Ramos (cell line): ENCODE measurements at regions not wholly inside any gene's neighbourhood (a gene's known extent, or its start where the extent isn't known, plus 50 kb on each side); places are given as distances from the start of the nearest gene placed in this dataset.

ENCODE experiments used
- in situ Hi-C: fragments of 300-500 bp; cut with MboI; formaldehyde crosslinking; loops from one replicate; pipeline ENCODE4 v1.14.3; 2022; ENCODE audit warnings: low sequenced_read_pairs; ENCODE audit not compliant: unreplicated experiment

- in situ Hi-C loops = no loop called here
Observed at GRCh38 chr2:34403512-34403911, 804.4 kb upstream of the FAM98A start.

- in situ Hi-C loops = no loop called here
Observed at GRCh38 chr2:34402376-34402775, 803.3 kb upstream of the FAM98A start.

GRCh38 chr2:34401186-34401585, 802.1 kb upstream of the FAM98A start:
- in situ Hi-C loops = no loop called here

DNA sequence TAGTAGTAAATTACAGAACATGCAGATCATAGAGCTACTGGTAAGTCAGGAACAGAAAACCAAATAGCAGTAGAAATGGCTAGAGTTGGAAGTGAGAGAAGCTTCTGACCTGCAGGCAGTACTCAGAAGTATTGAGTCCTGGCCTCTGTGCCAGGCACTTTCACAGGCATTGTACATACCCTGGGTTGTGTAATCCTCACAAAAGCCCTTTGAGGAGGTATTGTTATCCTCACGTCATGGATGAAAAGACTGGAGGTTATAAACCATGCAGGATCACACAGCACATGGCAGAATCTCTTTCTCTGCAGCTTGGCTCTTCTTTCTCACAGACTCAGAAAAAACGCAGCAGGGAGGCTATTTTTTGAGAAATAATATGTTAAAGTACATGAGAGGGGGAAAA, 789.3 kb upstream of the FAM98A start:
- in situ Hi-C loops = no loop called here

DNA sequence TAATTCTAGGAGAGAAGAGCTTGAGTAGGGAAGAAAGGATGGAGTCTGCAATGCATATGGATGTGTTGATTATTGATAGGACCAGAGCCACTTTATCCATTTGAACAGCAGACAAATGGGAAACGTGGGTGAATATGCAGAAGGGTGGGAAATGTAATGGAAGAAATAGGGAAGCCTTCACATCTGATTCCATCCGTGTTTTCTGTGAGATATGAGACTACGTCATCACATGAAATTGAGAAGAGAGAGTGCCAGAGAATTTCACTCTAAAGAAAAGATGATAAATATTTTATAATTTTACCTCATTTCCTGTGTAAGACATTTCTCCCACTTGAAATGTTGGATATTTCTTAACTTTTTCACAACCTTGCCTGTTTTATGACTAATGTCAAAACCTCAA, 788.4 kb upstream of the FAM98A start:
- in situ Hi-C loops = no loop called here

GRCh38 chr2:34379586-34379985, 780.5 kb upstream of the FAM98A start:
- in situ Hi-C loops = no loop called here

DNA sequence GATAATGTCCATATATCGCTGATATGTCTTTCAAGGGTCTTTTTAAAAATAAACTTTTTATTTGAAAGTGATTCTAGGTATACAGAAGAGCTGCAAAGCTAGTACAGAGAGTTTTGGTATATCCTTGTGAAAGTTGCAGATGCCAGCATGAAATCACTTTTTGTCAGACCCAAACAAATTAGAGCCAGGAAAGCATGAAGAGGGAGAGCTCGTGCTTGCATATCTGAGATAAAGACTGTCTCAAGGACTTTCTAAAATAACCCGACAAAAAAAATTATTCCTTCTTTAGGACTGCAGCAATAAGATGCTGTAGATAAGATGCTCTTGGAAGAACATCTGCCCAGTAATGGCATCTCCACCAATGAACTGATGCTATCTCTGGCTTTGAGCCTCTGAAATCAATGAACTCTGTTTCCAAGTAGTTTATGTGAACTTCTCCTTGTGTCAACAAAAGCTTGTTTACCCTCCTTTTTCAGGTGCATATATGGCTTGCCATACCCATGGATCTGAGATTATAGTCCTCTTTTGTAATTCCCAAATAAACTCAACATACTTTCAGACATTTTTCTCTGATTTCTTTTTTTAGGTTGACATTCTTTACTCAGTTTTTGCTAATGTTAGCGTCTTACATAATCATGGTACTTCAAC, 774.6 kb upstream of the FAM98A start:
- in situ Hi-C loops = no loop called here

GRCh38 chr2:34372967-34373366, 773.9 kb upstream of the FAM98A start:
- in situ Hi-C loops = no loop called here

GRCh38 chr2:34371711-34372110, 772.6 kb upstream of the FAM98A start:
- in situ Hi-C loops = no loop called here

DNA sequence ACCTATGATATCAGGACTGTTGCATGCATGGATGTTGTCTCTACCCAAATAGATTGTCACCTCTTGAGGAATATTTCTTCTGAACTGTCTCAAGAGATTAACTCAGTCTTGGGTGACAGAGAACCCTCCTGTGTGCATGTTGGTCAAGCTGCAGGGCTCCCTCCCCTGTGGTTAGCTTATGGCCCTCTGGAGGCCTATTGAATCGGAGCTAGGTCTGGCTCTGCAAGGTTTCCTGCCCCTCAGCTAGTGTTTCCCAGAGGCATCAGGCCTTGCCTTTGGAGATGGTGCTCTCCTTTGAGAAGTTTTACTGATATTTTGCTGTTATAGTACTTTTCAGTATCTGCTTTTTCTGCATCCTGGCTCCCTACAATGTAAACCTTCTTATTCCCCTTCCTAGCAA, 769.2 kb upstream of the FAM98A start:
- in situ Hi-C loops = no loop called here

DNA sequence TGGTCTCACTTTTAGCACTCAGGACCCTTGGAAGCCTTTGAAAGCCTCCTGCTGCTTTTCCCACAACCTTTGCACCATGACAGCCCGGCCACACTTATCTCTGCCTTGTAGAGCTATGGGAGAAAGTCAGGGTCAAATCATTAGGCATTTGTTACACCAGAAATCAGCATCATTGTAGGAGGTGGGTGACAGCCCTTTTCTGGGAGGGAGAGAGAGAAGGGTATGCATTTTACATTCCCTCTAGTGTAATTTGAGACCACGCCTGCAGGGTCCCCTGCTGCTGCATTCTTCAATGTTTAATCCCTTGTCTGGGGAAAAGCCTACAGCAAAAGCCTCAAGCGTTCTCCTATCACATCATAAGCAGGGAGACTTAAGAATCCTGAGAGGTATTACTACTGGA, 766.8 kb upstream of the FAM98A start:
- in situ Hi-C loops = no loop called here

DNA sequence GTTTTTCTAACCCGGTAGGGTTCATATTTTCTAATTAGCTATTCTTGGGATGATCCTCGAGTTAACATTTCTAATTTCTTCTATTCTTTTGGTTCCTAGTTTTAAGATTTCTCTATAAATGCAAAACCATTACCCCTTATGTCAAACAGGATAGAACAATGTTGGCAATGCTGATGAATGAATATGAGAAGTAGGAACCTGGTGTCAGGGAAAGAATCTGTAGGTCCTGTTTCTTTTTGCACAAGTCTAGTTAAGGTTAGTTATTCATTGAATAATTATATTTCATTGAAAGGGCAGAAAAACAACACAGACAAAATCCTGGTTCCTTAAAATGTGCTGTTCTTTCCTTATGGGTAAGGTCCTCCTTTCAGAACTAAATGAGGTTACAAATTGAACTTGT, 766.4 kb upstream of the FAM98A start:
- in situ Hi-C loops = no loop called here

DNA sequence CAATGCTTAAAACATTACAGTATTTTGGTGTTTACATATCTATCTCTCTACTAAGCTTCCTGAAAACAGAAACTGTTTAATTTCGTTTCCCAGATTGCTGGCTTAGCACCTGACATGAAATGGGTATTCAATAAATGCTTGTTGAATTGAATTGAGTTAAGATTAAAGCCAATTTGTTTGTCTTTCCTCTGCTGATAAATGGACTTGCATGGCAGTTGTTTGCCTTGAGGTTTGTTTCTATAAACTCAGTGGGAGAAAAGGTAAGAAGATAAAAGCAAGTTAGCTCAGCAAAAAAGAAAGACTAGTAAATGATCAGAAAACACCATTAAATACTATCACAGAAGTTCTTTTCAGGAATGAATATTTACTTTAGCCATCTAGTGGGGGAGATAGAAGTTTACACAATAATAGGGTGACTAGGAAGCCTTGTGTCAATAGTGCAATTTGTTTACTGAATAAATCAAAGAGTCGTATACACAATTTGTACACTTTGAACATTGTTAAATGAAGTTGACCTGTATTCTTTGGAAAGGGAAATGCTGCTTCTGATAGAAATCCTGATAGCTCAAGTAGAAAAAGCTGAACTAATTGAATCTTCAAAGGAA, 754.5 kb upstream of the FAM98A start:
- in situ Hi-C loops = no loop called here

- in situ Hi-C loops = no loop called here
Observed at GRCh38 chr2:34349527-34349926, 750.4 kb upstream of the FAM98A start.

DNA sequence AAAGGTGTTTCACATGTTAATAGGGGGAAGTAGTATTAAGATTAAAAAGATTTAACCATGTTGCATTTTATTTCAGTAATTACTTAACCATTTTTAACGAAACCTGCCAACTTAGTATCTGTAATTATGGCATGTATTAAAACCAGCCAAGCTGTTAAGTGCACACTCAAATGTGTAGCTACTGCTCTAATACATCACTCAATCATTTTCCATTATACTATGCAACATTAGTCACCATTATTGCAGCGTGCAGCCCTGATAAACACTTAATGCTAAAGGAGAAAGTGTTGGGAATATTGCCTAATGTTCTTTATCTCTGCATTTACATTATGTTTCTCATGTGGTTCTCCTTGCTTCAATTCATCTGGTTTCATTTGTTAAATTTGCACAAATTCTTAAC, 745.9 kb upstream of the FAM98A start:
- in situ Hi-C loops = no loop called here

DNA sequence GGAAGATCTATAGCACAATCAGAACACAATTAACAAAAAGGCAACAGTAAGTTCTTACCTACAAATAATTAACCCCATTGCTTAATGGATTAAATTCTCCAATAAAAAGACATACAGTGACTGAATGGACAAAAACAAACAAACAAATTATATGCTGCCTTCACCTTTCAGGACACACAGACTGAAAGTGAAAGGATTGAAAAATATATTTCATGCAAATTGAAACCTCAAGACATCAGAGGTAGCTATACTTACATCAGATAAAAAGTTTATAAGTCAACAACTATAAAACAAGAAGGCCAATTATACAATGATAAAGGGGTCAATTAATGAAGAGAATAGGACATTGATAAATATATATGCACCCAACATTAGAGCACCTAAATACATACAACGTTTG, 741.2 kb upstream of the FAM98A start:
- in situ Hi-C loops = no loop called here

DNA sequence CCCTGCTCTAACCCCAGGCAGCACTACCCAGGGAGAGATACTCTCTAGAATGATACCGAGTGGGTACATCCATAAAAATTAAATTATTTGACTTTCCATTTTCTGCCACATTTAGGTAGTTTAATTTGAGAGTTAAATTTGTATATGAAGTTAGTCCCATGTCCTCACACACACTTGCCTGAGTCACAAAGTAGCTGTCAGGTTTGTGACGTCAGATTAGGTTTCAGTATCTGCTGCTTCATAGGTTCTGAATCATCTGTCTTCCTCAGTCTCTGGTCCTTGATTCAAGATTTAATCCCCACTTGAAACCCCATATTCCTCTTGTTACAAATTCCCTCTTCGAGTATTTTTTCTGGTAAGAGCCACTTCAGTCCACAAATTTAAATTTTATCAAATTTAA, 738.6 kb upstream of the FAM98A start:
- in situ Hi-C loops = no loop called here

GRCh38 chr2:34332813-34333212, 733.7 kb upstream of the FAM98A start:
- in situ Hi-C loops = no loop called here

- in situ Hi-C loops = no loop called here
Observed at GRCh38 chr2:34320056-34320455, 721.0 kb upstream of the FAM98A start.

GRCh38 chr2:34317797-34318196, 718.7 kb upstream of the FAM98A start:
- in situ Hi-C loops = no loop called here

GRCh38 chr2:34316788-34317187, 717.7 kb upstream of the FAM98A start:
- in situ Hi-C loops = no loop called here

DNA sequence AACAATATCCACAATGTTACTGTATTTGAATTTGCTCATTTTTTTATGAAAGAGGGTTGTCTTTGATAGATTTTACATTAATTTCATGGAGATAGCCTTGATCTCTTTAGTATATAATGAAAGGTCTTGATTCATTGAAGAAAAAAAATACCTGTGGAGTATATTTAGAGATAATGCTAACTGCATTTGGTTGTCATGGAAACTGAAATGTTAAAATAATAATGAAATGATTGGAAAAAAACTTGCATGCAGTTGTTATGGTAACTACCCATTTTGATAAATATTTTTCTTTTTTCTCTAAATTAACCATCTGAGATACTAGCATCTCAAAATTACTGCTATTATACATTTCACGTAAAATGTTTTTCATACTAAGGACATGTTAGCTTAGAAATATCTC, 712.7 kb upstream of the FAM98A start:
- in situ Hi-C loops = no loop called here
